ENCODE measurements at regions not wholly inside any gene's neighbourhood (a gene's known extent, or its start where the extent isn't known, plus 50 kb on each side); places are given as distances from the start of the nearest gene placed in this dataset.
"Not testable (repeated sequence)": the region's sequence is repeated elsewhere in the genome, so short reads cannot be mapped to it uniquely, and the experiment has no call there.

DNA sequence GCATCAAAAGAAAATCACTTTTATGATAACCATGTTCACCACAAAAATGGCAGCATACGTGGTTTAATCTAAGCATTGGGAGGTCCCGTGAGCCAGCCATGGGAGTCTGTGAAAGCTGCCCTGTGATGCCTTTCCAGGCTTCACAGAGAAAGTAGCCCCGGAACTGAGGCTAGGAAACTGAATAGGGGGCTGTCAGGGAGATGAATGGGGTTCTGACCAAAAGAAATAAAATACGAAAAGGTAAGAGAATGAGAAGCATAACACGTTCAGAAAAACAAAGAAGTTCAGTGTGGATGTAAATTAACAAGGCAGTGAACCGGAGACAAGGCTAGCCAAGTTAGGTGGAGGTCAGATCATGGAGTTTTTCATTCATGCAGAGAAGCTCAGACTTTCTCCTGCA is 118.9 kb downstream of the ANXA2 start:
- Histone ChIP-seq H3K4me1 (ENCODE audit: insufficient read depth, low read length) (no peaks in the 10 kb centered on the region), H3K27ac (ENCODE audit: low read length) (no peak overlapping the region), H3K27me3 (ENCODE audit: insufficient read depth, low read length) (no peaks in the 10 kb centered on the region), H3K9me3 (ENCODE audit: insufficient read depth, low read depth, low read length) (peaks cover 20% of the 10 kb centered on the region), H3K4me3 (ENCODE audit: low read length) (no peak overlapping the region), H3K36me3 (ENCODE audit: insufficient read depth, low read depth, low read length) (no peaks in the 10 kb centered on the region), H3K9ac (ENCODE audit: low read depth, low read length) (no peak overlapping the region)

DNA sequence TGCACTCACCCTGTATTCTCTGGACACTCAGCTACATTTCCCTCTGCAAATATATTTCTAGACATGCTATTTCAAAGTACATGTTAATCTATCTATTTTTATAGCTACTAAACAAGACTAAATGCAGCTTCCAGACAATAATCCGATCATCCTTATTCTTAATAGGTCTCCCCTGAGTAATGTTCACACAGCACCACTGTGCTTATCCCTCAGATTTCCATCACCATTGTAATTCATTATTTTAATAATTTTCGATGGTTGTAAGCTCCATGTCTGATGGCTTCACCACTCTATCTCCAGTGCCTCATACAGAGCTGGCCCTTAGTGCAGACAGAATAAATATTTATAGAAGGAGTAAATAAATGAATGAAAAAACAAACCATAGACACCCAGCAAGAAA is 117.5 kb downstream of the ANXA2 start:
- Histone ChIP-seq H3K4me3 (ENCODE audit: low read length) (no peak overlapping the region), H3K4me1 (ENCODE audit: insufficient read depth, low read length) (no peaks in the 10 kb centered on the region)

DNA sequence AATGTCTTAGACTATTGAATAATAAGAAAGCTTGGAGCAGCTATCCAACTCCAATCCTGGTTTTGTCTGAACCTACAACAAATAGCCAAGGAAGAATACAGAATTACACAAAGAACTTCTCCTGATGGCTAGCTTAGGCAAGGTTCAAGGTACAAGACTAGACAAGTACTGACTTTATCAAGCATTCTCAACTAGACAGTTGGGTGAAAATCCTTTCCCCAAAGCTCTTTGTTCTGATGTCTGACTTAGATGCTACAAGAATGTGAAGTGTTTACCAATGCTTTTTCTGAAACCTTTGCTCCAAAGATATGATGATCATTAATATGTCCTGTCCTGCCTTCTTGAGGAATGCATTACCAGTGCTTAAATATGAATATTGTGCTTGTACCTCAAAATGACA is 113.8 kb downstream of the ANXA2 start:
- Histone ChIP-seq H3K9me3 (ENCODE audit: insufficient read depth, low read depth, low read length) (peaks cover 12% of the 10 kb centered on the region), H3K4me1 (ENCODE audit: insufficient read depth, low read length) (no peaks in the 10 kb centered on the region), H3K27ac (ENCODE audit: low read length) (no peak overlapping the region), H3K9ac (ENCODE audit: low read depth, low read length) (no peak overlapping the region), H3K4me3 (ENCODE audit: low read length) (no peak overlapping the region), H3K27me3 (ENCODE audit: insufficient read depth, low read length) (no peaks in the 10 kb centered on the region), H3K36me3 (ENCODE audit: insufficient read depth, low read depth, low read length) (no peaks in the 10 kb centered on the region)

More for the DNA sequence above, 117.5 kb downstream of the ANXA2 start:
- Histone ChIP-seq H3K27me3 (ENCODE audit: insufficient read depth, low read length) (no peaks in the 10 kb centered on the region), H3K9me3 (ENCODE audit: insufficient read depth, low read depth, low read length) (peaks cover 17% of the 10 kb centered on the region), H3K36me3 (ENCODE audit: insufficient read depth, low read depth, low read length) (no peaks in the 10 kb centered on the region), H3K9ac (ENCODE audit: low read depth, low read length) (no peak overlapping the region), H3K27ac (ENCODE audit: low read length) (no peak overlapping the region)

DNA sequence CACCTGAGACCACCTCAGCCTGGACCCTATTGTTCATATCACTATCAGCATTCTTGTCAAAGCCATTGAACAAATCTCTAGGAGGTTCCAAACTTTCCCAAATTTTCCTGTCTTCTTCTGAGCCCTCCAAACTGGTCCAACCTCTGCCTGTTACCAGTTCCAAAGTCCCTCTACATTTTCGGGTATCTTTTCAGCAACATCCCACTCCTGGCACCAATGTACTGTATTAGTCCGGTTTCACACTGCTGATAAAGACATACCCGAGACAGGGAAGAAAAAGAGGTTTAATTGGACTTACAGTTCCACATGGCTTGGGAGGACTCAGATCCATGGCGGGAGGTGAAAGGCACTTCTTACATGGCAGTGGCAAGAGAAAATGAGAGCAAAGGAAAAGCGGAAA is 101.9 kb downstream of the ANXA2 start:
- H3K9me3 ChIP-seq (ENCODE audit: insufficient read depth, low read depth, low read length): peaks cover 19% of the 10 kb centered on the region; the same call in 1 of the 2 replicates
- not testable (repeated sequence) for H3K4me3 ChIP-seq (ENCODE audit: low read length); H3K36me3 ChIP-seq (ENCODE audit: insufficient read depth, low read depth, low read length); H3K9ac ChIP-seq (ENCODE audit: low read depth, low read length); H3K4me1 ChIP-seq (ENCODE audit: insufficient read depth, low read length); H3K27ac ChIP-seq (ENCODE audit: low read length); H3K27me3 ChIP-seq (ENCODE audit: insufficient read depth, low read length)

DNA sequence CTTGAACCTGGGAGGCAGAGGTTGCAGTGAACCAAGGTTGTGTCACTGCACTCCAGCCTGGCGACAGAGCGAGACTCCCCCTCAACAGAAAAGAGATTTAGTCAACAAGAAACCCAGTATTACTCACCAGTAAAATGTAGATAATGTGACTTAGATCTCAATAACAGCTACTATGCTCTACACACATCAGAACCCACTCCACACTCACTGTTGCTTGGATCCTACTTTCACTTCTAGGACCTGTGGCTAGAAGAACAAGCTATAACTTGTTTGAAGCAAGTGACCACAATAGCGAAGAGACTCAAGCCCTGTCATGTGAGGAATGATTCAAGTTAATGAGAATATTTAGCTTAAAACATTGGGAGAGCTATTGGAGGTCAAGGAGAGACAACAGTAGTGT is 100.7 kb downstream of the ANXA2 start:
- Histone ChIP-seq H3K9ac (ENCODE audit: low read depth, low read length) (no peak overlapping the region), H3K9me3 (ENCODE audit: insufficient read depth, low read depth, low read length) (peaks cover 19% of the 10 kb centered on the region; the same call in 1 of the 2 replicates), H3K4me3 (ENCODE audit: low read length) (no peak overlapping the region), H3K36me3 (ENCODE audit: insufficient read depth, low read depth, low read length) (no peaks in the 10 kb centered on the region), H3K27ac (ENCODE audit: low read length) (no peak overlapping the region), H3K27me3 (ENCODE audit: insufficient read depth, low read length) (no peaks in the 10 kb centered on the region), H3K4me1 (ENCODE audit: insufficient read depth, low read length) (no peaks in the 10 kb centered on the region)
